ENCODE measurements at regions not wholly inside any gene's neighbourhood (a gene's known extent, or its start where the extent isn't known, plus 50 kb on each side); places are given as distances from the start of the nearest gene placed in this dataset.

GRCh38 chr4:170656506-170656905 is 566.8 kb upstream of the AADAT start:
- ChIA-PET CTCF (no interaction called here), POLR2A (no interaction called here)
- H3K27me3 ChIP-seq (ENCODE audit: control insufficient read depth, insufficient read depth, low read length) = no peaks in the 10 kb centered on the region
- no peak overlapping the region for H3K4me3 ChIP-seq (ENCODE audit: low read depth, low read length)
- DNase-seq (ENCODE audit: low read depth, low spot score) = no peak
- H3K9me3 ChIP-seq (ENCODE audit: control insufficient read depth, insufficient read depth, low read length) = 0 out of 2 replicates have a peak, but pooled peaks cover 2% of the 10 kb centered on the region
- H3K27ac ChIP-seq (ENCODE audit: low read depth, low read length) = no peak overlapping the region
- TF ChIP-seq CTCF (IDR thresholded peaks at IDR 0.05; ENCODE audit: low read depth, low read length) = no peak

GRCh38 chr4:170652571-170652970 is 562.8 kb upstream of the AADAT start:
- DNase-seq (ENCODE audit: low read depth, low spot score) = no peak
- TF ChIP-seq CTCF (IDR thresholded peaks at IDR 0.05; ENCODE audit: low read depth, low read length) = no peak
- CTCF ChIA-PET = no interaction called here

DNA sequence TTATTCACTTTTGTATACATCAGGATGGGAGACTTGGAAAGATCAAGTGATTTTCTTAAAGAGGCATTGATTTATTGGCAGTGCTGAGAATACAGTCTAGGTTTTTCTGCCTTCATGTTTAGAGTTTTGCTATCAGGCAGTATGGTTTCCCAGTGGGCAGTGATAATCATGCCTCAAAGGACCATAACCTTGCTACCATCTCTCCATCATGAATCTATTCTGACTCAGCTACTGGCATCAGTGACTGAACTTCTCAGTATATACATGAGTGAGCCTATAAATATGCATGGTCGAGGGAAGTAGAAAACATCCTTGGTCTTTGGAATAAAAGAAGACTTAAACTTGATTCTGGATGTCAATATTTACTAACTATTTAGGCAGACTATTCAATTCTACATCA is 562.0 kb upstream of the AADAT start:
- TF ChIP-seq CTCF (IDR thresholded peaks at IDR 0.05; ENCODE audit: low read depth, low read length) = no peak
- no peak for DNase-seq (ENCODE audit: low read depth, low spot score)
- no peak overlapping the region for H3K27ac ChIP-seq (ENCODE audit: low read depth, low read length)
- ChIA-PET POLR2A (no interaction called here), CTCF (no interaction called here)
- H3K9me3 ChIP-seq (ENCODE audit: control insufficient read depth, insufficient read depth, low read length) = no peaks in the 10 kb centered on the region
- no peak overlapping the region for H3K4me3 ChIP-seq (ENCODE audit: low read depth, low read length)
- no peaks in the 10 kb centered on the region for H3K27me3 ChIP-seq (ENCODE audit: control insufficient read depth, insufficient read depth, low read length)

More at GRCh38 chr4:170652571-170652970, 562.8 kb upstream of the AADAT start:
- Histone ChIP-seq H3K27me3 (ENCODE audit: control insufficient read depth, insufficient read depth, low read length) (no peaks in the 10 kb centered on the region), H3K27ac (ENCODE audit: low read depth, low read length) (no peak overlapping the region), H3K4me3 (ENCODE audit: low read depth, low read length) (no peak overlapping the region), H3K9me3 (ENCODE audit: control insufficient read depth, insufficient read depth, low read length) (no peaks in the 10 kb centered on the region)
- POLR2A ChIA-PET = no interaction called here

DNA sequence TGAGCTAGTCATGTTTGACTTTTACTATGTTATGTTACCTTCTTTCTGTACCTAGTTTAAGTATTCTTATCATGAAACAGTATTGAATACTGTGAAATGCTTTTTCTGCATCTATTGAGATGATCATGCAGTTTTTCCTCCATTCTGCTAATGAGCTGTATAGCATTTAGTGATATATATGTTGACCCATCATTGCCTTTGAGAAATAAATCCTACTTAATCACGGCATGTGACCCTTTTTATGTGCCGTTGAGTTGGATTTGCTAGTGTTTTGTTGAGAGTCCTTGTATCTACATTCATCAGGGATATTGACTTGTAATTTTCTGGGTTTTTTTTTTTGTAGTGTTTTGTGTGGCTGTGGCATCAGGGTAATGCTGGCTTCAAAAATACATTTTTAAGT is 537.7 kb upstream of the AADAT start:
- TF ChIP-seq CTCF (IDR thresholded peaks at IDR 0.05; ENCODE audit: low read depth, low read length) = no peak

GRCh38 chr4:170623899-170624298 is 534.1 kb upstream of the AADAT start:
- Histone ChIP-seq H3K9me3 (ENCODE audit: control insufficient read depth, insufficient read depth, low read length) (peaks cover 10% of the 10 kb centered on the region), H3K27ac (ENCODE audit: low read depth, low read length) (no peak overlapping the region), H3K27me3 (ENCODE audit: control insufficient read depth, insufficient read depth, low read length) (no peaks in the 10 kb centered on the region), H3K4me3 (ENCODE audit: low read depth, low read length) (no peak overlapping the region)
- ChIA-PET CTCF (no interaction called here), POLR2A (no interaction called here)
- DNase-seq (ENCODE audit: low read depth, low spot score) = no peak
- TF ChIP-seq CTCF (IDR thresholded peaks at IDR 0.05; ENCODE audit: low read depth, low read length) = 0 out of 2 replicates have a peak, but pooled peaks have one; percentile 3

More for the DNA sequence above, 537.7 kb upstream of the AADAT start:
- no peak for DNase-seq (ENCODE audit: low read depth, low spot score)
- Histone ChIP-seq H3K27me3 (ENCODE audit: control insufficient read depth, insufficient read depth, low read length) (no peaks in the 10 kb centered on the region), H3K4me3 (ENCODE audit: low read depth, low read length) (no peak overlapping the region), H3K9me3 (ENCODE audit: control insufficient read depth, insufficient read depth, low read length) (peaks cover 17% of the 10 kb centered on the region), H3K27ac (ENCODE audit: low read depth, low read length) (no peak overlapping the region)
- CTCF ChIA-PET = no interaction called here
- POLR2A ChIA-PET = no interaction called here
